ENCODE measurements at regions not wholly inside any gene's neighbourhood (a gene's known extent, or its start where the extent isn't known, plus 50 kb on each side); places are given as distances from the start of the nearest gene placed in this dataset.

- CTCF ChIA-PET (ENCODE audit: unreplicated experiment): no interaction called here
- H2AFZ ChIP-seq (ENCODE audit: low read length): no peak overlapping the region
- H3K36me3 ChIP-seq (ENCODE audit: insufficient read depth, low read length): no peaks in the 10 kb centered on the region
- POLR2A ChIA-PET: interaction anchor here (0.6 to 1.5 kb wide), 3 partner anchors 12 to 1499 kb away, joined by 3 to 8 read pairs (median 4); no protein-coding TSS in a partner anchor
- no peak overlapping the region for H3K27ac ChIP-seq (ENCODE audit: low read depth, low read length, poor library complexity, severe bottlenecking)
- no peak for TF ChIP-seq EZH2phosphoT487 (IDR thresholded peaks at IDR 0.05; ENCODE audit: borderline replicate concordance, low read depth, low read length)
- no peak for TF ChIP-seq CTCF (conservative IDR thresholded peaks at IDR 0.05; ENCODE audit: low read length)
- no TSS peak for BruUV-seq (replicated peaks)
- no peaks in the 10 kb centered on the region for H3K9me3 ChIP-seq (ENCODE audit: low read length)
- H3K4me2 ChIP-seq (ENCODE audit: low read length): no peak overlapping the region
- intact Hi-C loops (cut with micrococcal nuclease; ENCODE audit: unreplicated experiment): no loop called here
- no peaks in the 10 kb centered on the region for H3K9me2 ChIP-seq (ENCODE audit: insufficient read depth, low read length)
- H4K20me1 ChIP-seq (ENCODE audit: insufficient read depth, low read length): no peaks in the 10 kb centered on the region
- no peak overlapping the region for H3K4me3 ChIP-seq (ENCODE audit: low read depth, low read length, poor library complexity, severe bottlenecking)
- no peaks in the 10 kb centered on the region for H3K4me1 ChIP-seq (ENCODE audit: insufficient read depth, low read length, poor library complexity, severe bottlenecking)
- H3K79me2 ChIP-seq (ENCODE audit: insufficient read depth, low read depth, low read length): no peaks in the 10 kb centered on the region
- no peak for DNase-seq (ENCODE audit: low spot score)
Measured at GRCh38 chr2:156099382-156099781, 233.1 kb downstream of the NR4A2 start.

- H3K27ac ChIP-seq (ENCODE audit: low read depth, low read length, poor library complexity, severe bottlenecking): no peak overlapping the region
- H4K20me1 ChIP-seq (ENCODE audit: insufficient read depth, low read length): no peaks in the 10 kb centered on the region
- no peak overlapping the region for H3K4me2 ChIP-seq (ENCODE audit: low read length)
- no peak overlapping the region for H2AFZ ChIP-seq (ENCODE audit: low read length)
- H3K4me1 ChIP-seq (ENCODE audit: insufficient read depth, low read length, poor library complexity, severe bottlenecking): no peaks in the 10 kb centered on the region
- DNase-seq (ENCODE audit: low spot score): no peak
- H3K36me3 ChIP-seq (ENCODE audit: insufficient read depth, low read length): no peaks in the 10 kb centered on the region
- ChIA-PET CTCF (ENCODE audit: unreplicated experiment) (no interaction called here), POLR2A (no interaction called here)
- intact Hi-C loops (cut with micrococcal nuclease; ENCODE audit: unreplicated experiment): no loop called here
- H3K9me3 ChIP-seq (ENCODE audit: low read length): no peaks in the 10 kb centered on the region
- H3K4me3 ChIP-seq (ENCODE audit: low read depth, low read length, poor library complexity, severe bottlenecking): no peak overlapping the region
- no peak for TF ChIP-seq CTCF (conservative IDR thresholded peaks at IDR 0.05; ENCODE audit: low read length)
- no peak for TF ChIP-seq EZH2phosphoT487 (IDR thresholded peaks at IDR 0.05; ENCODE audit: borderline replicate concordance, low read depth, low read length)
- no peaks in the 10 kb centered on the region for H3K9me2 ChIP-seq (ENCODE audit: insufficient read depth, low read length)
- no peaks in the 10 kb centered on the region for H3K79me2 ChIP-seq (ENCODE audit: insufficient read depth, low read depth, low read length)
- BruUV-seq (replicated peaks): no TSS peak
Measured at GRCh38 chr2:156098506-156098905, 234.0 kb downstream of the NR4A2 start.

- Histone ChIP-seq H3K4me3 (ENCODE audit: low read depth, low read length, poor library complexity, severe bottlenecking) (no peak overlapping the region), H2AFZ (ENCODE audit: low read length) (no peak overlapping the region), H3K79me2 (ENCODE audit: insufficient read depth, low read depth, low read length) (no peaks in the 10 kb centered on the region), H3K9me3 (ENCODE audit: low read length) (no peaks in the 10 kb centered on the region), H3K4me2 (ENCODE audit: low read length) (no peak overlapping the region), H4K20me1 (ENCODE audit: insufficient read depth, low read length) (no peaks in the 10 kb centered on the region), H3K4me1 (ENCODE audit: insufficient read depth, low read length, poor library complexity, severe bottlenecking) (no peaks in the 10 kb centered on the region), H3K36me3 (ENCODE audit: insufficient read depth, low read length) (no peaks in the 10 kb centered on the region), H3K27ac (ENCODE audit: low read depth, low read length, poor library complexity, severe bottlenecking) (no peak overlapping the region), H3K9me2 (ENCODE audit: insufficient read depth, low read length) (no peaks in the 10 kb centered on the region)
- intact Hi-C loops (cut with micrococcal nuclease; ENCODE audit: unreplicated experiment): no loop called here
- no TSS peak for BruUV-seq (replicated peaks)
- TF ChIP-seq CTCF (conservative IDR thresholded peaks at IDR 0.05; ENCODE audit: low read length) (no peak), EZH2phosphoT487 (IDR thresholded peaks at IDR 0.05; ENCODE audit: borderline replicate concordance, low read depth, low read length) (no peak)
- ChIA-PET POLR2A (interaction anchor here (1.3 kb wide), 1 partner anchor 11 kb away, joined by 8 read pairs; no protein-coding TSS in a partner anchor), CTCF (ENCODE audit: unreplicated experiment) (no interaction called here)
- DNase-seq (ENCODE audit: low spot score): no peak
Measured at GRCh38 chr2:156088587-156088986, 243.9 kb downstream of the NR4A2 start.
